Spleen (tissue), 7 donors: ENCODE measurements at regions not wholly inside any gene's neighbourhood (a gene's known extent, or its start where the extent isn't known, plus 50 kb on each side); places are given as distances from the start of the nearest gene placed in this dataset.

Experiments used
- POLR2A ChIP-seq, 3 donors: fragments of 450-650 bp; IDR thresholded peaks; one replicate each; pipeline ENCODE4 v1.5.1; 2017; ENCODE audit warnings: antibody characterized with exemption in 3 of 3, mild to moderate bottlenecking in 1 of 3
- POLR2AphosphoS5 ChIP-seq, 3 donors: sonication (generic); formaldehyde crosslinking; IDR thresholded peaks; one replicate each; pipeline ENCODE4 v1.5.1; 2017; ENCODE audit warnings: antibody characterized with exemption in 3 of 3
- TF ChIP-seq, protein P1 (sequence below), 11 experiments: fragments of 200-600 bp in 7 of 11; fragments of 450-650 bp in 4 of 11; sonication (generic) in 4 of 11; IDR thresholded peaks in 8 of 11; conservative IDR thresholded peaks in 3 of 11; 1 replicate in 7 of 11; 2 replicates in 4 of 11; pipeline versions ENCODE4 v1.4.0 to v1.8.0; 2016 to 2021; ENCODE audit warnings: antibody characterized with exemption in 11 of 11, inconsistent platforms in 4 of 11, mild to moderate bottlenecking in 1 of 11
- donor health status: DM: no; HTN: no; CAD: no; lungs with moderate emphysema.
- donor health status: DM: no; HTN: no; CAD: no.
- donor health status: DM: no; HTN: no; CAD: no.

DNA sequence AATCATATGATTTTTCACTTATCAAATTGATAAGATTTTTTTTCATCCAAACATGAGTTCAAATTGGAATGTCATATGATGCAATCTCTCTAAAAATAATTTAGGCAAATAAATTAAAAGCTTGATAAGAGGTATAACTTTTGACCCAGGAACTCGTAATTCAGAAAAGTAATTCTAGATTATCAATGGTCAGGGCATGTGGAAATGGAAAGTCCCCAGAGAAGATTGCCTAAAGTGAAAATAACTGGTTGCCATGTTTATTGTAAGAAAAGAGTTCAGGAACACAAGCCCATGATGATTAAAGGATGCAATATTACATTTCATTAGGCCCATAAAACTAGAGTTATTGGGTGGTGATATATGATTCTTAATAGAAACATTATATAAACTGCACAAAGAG, 1514.8 kb downstream of the SI start:
- TF ChIP-seq, protein P1, sequence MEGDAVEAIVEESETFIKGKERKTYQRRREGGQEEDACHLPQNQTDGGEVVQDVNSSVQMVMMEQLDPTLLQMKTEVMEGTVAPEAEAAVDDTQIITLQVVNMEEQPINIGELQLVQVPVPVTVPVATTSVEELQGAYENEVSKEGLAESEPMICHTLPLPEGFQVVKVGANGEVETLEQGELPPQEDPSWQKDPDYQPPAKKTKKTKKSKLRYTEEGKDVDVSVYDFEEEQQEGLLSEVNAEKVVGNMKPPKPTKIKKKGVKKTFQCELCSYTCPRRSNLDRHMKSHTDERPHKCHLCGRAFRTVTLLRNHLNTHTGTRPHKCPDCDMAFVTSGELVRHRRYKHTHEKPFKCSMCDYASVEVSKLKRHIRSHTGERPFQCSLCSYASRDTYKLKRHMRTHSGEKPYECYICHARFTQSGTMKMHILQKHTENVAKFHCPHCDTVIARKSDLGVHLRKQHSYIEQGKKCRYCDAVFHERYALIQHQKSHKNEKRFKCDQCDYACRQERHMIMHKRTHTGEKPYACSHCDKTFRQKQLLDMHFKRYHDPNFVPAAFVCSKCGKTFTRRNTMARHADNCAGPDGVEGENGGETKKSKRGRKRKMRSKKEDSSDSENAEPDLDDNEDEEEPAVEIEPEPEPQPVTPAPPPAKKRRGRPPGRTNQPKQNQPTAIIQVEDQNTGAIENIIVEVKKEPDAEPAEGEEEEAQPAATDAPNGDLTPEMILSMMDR (IDR thresholded peaks at IDR 0.05 in 8 of 11, conservative IDR thresholded peaks at IDR 0.05 in 3 of 11) = no peak
- no peak for TF ChIP-seq POLR2A (IDR thresholded peaks at IDR 0.05)
- no peak for TF ChIP-seq POLR2AphosphoS5 (IDR thresholded peaks at IDR 0.05)
